ENCODE measurements at regions not wholly inside any gene's neighbourhood (a gene's known extent, or its start where the extent isn't known, plus 50 kb on each side); places are given as distances from the start of the nearest gene placed in this dataset.

- H3K27ac ChIP-seq = no peak overlapping the region
- peak; percentile 53 for TF ChIP-seq CTCF (conservative IDR thresholded peaks at IDR 0.05)
Measured at GRCh38 chr13:38046049-38046376, 176.4 kb upstream of the TRPC4 start.

GRCh38 chr13:38045278-38046048, 175.9 kb upstream of the TRPC4 start:
- H3K27ac ChIP-seq = no peak overlapping the region
- TF ChIP-seq CTCF (conservative IDR thresholded peaks at IDR 0.05) = peak; percentile 85

GRCh38 chr13:38044067-38044466, 174.5 kb upstream of the TRPC4 start:
- no peak overlapping the region for H3K27ac ChIP-seq
- no peak for TF ChIP-seq CTCF (conservative IDR thresholded peaks at IDR 0.05)

DNA sequence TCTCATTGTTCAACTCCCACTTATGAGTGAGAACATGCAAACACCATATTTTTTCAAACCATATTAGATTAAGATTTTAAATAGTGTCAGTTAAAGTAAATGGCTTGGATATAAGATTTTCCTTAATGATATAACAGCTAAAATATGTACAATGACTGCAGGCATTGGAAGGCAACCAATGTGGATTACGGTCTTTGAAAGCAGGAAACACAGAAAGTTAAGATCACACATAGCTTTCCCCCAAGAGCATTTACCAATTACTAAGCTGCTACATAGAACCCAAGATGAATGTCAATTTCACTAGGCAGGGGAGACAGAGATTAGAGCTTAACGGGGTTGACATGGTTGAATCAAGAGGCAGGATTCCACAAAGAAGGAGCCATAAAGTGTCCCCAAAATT, 173.2 kb upstream of the TRPC4 start:
- TF ChIP-seq CTCF (conservative IDR thresholded peaks at IDR 0.05) = no peak
- H3K27ac ChIP-seq = no peak overlapping the region

DNA sequence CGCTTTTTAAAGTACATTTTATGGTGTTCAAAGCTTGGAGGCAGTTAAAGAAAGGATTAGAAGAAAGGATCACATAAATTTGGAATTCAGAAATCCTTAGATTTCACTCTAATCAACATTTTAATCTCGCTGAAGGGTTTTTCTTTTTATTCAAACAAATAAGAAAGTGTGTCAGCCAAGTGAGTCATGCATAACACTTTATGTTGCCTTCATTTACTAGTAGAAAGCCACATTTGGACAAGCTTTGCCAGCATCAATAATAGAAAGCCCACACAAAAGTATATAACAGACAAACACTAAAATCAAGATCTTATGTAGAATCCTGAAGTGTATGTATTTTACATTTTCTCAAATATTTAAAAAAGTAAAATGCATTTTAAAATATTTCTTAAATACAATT, 154.9 kb upstream of the TRPC4 start:
- TF ChIP-seq CTCF (conservative IDR thresholded peaks at IDR 0.05) = no peak
- H3K27ac ChIP-seq = no peak overlapping the region

DNA sequence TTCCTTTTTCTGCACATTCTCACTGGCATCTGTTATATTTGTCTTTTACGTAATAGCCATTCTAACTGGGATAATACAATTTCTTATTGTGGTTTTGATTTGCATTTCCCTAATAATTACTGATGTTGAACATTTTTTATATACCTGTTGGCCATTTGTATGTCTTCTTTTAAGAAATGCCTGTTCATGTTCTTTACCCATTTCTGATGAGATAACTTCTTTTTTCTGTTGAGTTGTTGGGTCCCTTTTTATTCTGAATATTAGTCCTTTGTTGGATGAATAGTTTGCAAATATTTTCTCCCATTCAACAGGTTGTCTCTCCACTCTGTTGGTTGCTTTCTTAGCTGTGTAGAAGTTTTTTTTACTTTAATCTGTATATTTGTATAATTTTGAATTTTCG, 147.7 kb upstream of the TRPC4 start:
- no peak for TF ChIP-seq CTCF (conservative IDR thresholded peaks at IDR 0.05)
- H3K27ac ChIP-seq = no peak overlapping the region

DNA sequence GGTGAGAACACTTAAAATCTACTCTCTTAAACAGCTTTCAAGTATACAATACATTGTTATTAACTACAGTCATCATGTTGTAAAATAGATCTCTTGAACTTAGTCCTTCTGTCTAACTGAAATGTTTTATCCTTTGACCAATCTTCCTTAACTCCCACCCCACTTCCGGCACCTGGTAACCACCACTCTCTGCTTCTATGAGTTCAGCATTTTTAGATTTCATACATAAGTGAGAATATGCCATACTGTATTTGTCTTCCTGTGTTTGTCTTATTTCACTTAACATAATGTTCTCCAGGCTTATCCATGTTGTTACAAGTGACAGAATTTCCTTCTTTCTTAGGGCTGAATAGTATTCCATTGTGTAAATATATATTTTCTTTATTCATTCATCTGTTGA, 144.1 kb upstream of the TRPC4 start:
- no peak for TF ChIP-seq CTCF (conservative IDR thresholded peaks at IDR 0.05)

More for the DNA sequence above, 144.1 kb upstream of the TRPC4 start:
- no peak overlapping the region for H3K27ac ChIP-seq
